SK-N-SH (cell line): ENCODE measurements at regions not wholly inside any gene's neighbourhood (a gene's known extent, or its start where the extent isn't known, plus 50 kb on each side); places are given as distances from the start of the nearest gene placed in this dataset.

ENCODE experiments used
- CTCF ChIA-PET: fragments of 300-600, 350-600 bp; formaldehyde crosslinking; extraction: SDS; loops from one replicate; lab custom pipeline; 2021; lab: Yijun Ruan, JAX
- POLR2A ChIA-PET: fragments of 350-600 bp; sonication (Branson Sonifier 250); formaldehyde crosslinking; extraction: SDS; loops from one replicate; lab custom pipeline; 2020; ENCODE audit warnings: antibody characterized with exemption, inconsistent platforms; lab: Yijun Ruan, JAX
- DNase-seq: peaks from one replicate; pipeline ENCODE4 v3.0.0; 2012
- H2AFZ ChIP-seq: fragments of 200-600 bp; sonication (generic); 2 replicates; pipeline ENCODE4 v1.8.1; 2016; ENCODE audit warnings: antibody characterized with exemption, mild to moderate bottlenecking, low read depth
- H3F3A ChIP-seq: fragments of 200-600 bp; sonication (generic); replicated peaks from 2 replicates; pipeline ENCODE3; 2016; ENCODE audit warnings: antibody characterized with exemption, mild to moderate bottlenecking; ENCODE audit not compliant: insufficient read depth
- H3K27ac ChIP-seq, 2 experiments: fragments of 200-500 bp in 1 of 2; fragments of 200-600 bp in 1 of 2; sonication (Bioruptor generic) in 1 of 2; sonication (generic), shearing (Covaris generic) in 1 of 2; 2 replicates each; pipeline versions ENCODE4 v1.5.1 to v1.6.1; 2014 to 2016; ENCODE audit warnings: low read depth in 2 of 2, inconsistent platforms in 1 of 2, low read length in 1 of 2, mild to moderate bottlenecking in 1 of 2, mixed read lengths in 1 of 2
- H3K27me3 ChIP-seq: fragments of 200-600 bp; sonication (generic), shearing (Covaris generic); 2 replicates; pipeline ENCODE4 v1.6.1; 2016; ENCODE audit warnings: mixed run types; ENCODE audit not compliant: insufficient read depth
- H3K36me3 ChIP-seq, 2 experiments: fragments of 200-500 bp in 1 of 2; fragments of 200-600 bp in 1 of 2; sonication (Bioruptor generic) in 1 of 2; sonication (generic) in 1 of 2; replicated peaks in 1 of 2; 2 replicates each; pipeline versions ENCODE3 to v1.5.1; 2014 to 2016; ENCODE audit warnings: low read length in 1 of 2, mild to moderate bottlenecking in 1 of 2; ENCODE audit not compliant: insufficient read depth in 2 of 2, control insufficient read depth in 1 of 2
- H3K4me1 ChIP-seq, 2 experiments: fragments of 200-500 bp in 1 of 2; fragments of 200-600 bp in 1 of 2; sonication (Bioruptor generic) in 1 of 2; sonication (generic), shearing (Covaris generic) in 1 of 2; 2 replicates each; pipeline versions ENCODE4 v1.5.1 to v1.6.1; 2014 to 2016; ENCODE audit warnings: low read depth in 1 of 2, low read length in 1 of 2, mixed run types in 1 of 2; ENCODE audit not compliant: insufficient read depth in 2 of 2, control insufficient read depth in 1 of 2
- H3K4me2 ChIP-seq: fragments of 200-600 bp; sonication (generic), shearing (Covaris generic); 2 replicates; pipeline ENCODE4 v1.6.1; 2017; ENCODE audit warnings: mixed run types
- H3K4me3 ChIP-seq, 2 experiments: fragments of 200-500 bp in 1 of 2; fragments of 200-600 bp in 1 of 2; sonication (Bioruptor generic) in 1 of 2; sonication (generic), shearing (Covaris generic) in 1 of 2; 2 replicates each; pipeline versions ENCODE4 v1.5.1 to v1.8.1; 2014 to 2016; ENCODE audit warnings: low read depth in 2 of 2, inconsistent platforms in 1 of 2, low read length in 1 of 2, mild to moderate bottlenecking in 1 of 2, mixed read lengths in 1 of 2, moderate library complexity in 1 of 2
- H3K79me2 ChIP-seq: fragments of 200-600 bp; sonication (generic); 2 replicates; pipeline ENCODE4 v1.8.1; 2017; ENCODE audit warnings: mild to moderate bottlenecking; ENCODE audit not compliant: insufficient read depth
- H3K9ac ChIP-seq: fragments of 200-600 bp; sonication (generic); 2 replicates; pipeline ENCODE4 v1.6.1; 2017; ENCODE audit warnings: mixed run types
- H3K9me2 ChIP-seq: fragments of 200-600 bp; sonication (generic); 2 replicates; pipeline ENCODE4 v1.6.1; 2017; ENCODE audit warnings: mixed run types
- H3K9me3 ChIP-seq: fragments of 200-600 bp; sonication (generic); 2 replicates; pipeline ENCODE4 v1.6.1; 2017; ENCODE audit warnings: mixed run types, mild to moderate bottlenecking, moderate library complexity
- H4K20me1 ChIP-seq: fragments of 200-600 bp; sonication (generic); 2 replicates; pipeline ENCODE4 v1.6.1; 2017; ENCODE audit warnings: mild to moderate bottlenecking, mixed run types; ENCODE audit not compliant: insufficient read depth
- ELF1 ChIP-seq: IDR thresholded peaks from 2 replicates; pipeline ENCODE4 v1.4.0; 2012
- EP300 ChIP-seq, 2 experiments: IDR thresholded peaks; 2 replicates each; pipeline versions ENCODE4 v1.4.0 to v1.6.1; 2012; ENCODE audit warnings: borderline replicate concordance in 1 of 2, low read depth in 1 of 2, low read length in 1 of 2
- FOXJ3 ChIP-seq: sonication (generic); formaldehyde crosslinking; IDR thresholded peaks from 2 replicates; pipeline ENCODE4 v1.5.1; 2020; ENCODE audit warnings: mild to moderate bottlenecking, missing genetic modification reagents
- FOXM1 ChIP-seq: IDR thresholded peaks from 2 replicates; pipeline ENCODE4 v1.4.0; 2012; ENCODE audit warnings: low read depth, mild to moderate bottlenecking
- GABPA ChIP-seq: IDR thresholded peaks from 2 replicates; pipeline ENCODE4 v1.4.0; 2012; ENCODE audit warnings: low read depth, mild to moderate bottlenecking
- IRF3 ChIP-seq: fragments of 150-350 bp; IDR thresholded peaks from 2 replicates; pipeline ENCODE4 v1.6.1; 2016; ENCODE audit warnings: mild to moderate bottlenecking, low read depth, low read length
- JUND ChIP-seq: IDR thresholded peaks from 2 replicates; pipeline ENCODE4 v1.4.0; 2012
- MEF2A ChIP-seq: IDR thresholded peaks from 2 replicates; pipeline ENCODE4 v1.4.0; 2012; ENCODE audit warnings: low read depth, borderline replicate concordance
- MXI1 ChIP-seq: IDR thresholded peaks from 2 replicates; pipeline ENCODE4 v1.6.1; 2012; ENCODE audit warnings: mild to moderate bottlenecking, low read depth, low read length, improper control_type of control experiment
- NFIC ChIP-seq: IDR thresholded peaks from 2 replicates; pipeline ENCODE4 v1.4.0; 2012; ENCODE audit warnings: borderline replicate concordance
- RCOR1 ChIP-seq: fragments of 150-350 bp; IDR thresholded peaks from 2 replicates; pipeline ENCODE4 v1.6.1; 2017; ENCODE audit warnings: antibody characterized with exemption, low read length
- RXRA ChIP-seq: IDR thresholded peaks from 2 replicates; pipeline ENCODE4 v1.4.0; 2012; ENCODE audit warnings: low read depth, mild to moderate bottlenecking, borderline replicate concordance
- SMC3 ChIP-seq: IDR thresholded peaks from 2 replicates; pipeline ENCODE4 v1.6.1; 2012; ENCODE audit warnings: low read depth, low read length, improper control_type of control experiment
- TAF1 ChIP-seq: IDR thresholded peaks from 2 replicates; pipeline ENCODE4 v1.6.1; 2012; ENCODE audit warnings: low read depth, mild to moderate bottlenecking, low read length, moderate library complexity, borderline replicate concordance
- TCF12 ChIP-seq: IDR thresholded peaks from 2 replicates; pipeline ENCODE4 v1.4.0; 2012
- TEAD4 ChIP-seq: IDR thresholded peaks from 2 replicates; pipeline ENCODE4 v1.4.0; 2012; ENCODE audit warnings: mild to moderate bottlenecking, borderline replicate concordance; ENCODE audit not compliant: insufficient read depth
- YY1 ChIP-seq: IDR thresholded peaks from 2 replicates; pipeline ENCODE4 v1.4.0; 2012; ENCODE audit warnings: low read depth, mild to moderate bottlenecking
- ZBTB33 ChIP-seq: IDR thresholded peaks from 2 replicates; pipeline ENCODE4 v1.4.0; 2012; ENCODE audit warnings: low read depth, borderline replicate concordance
- WGBS: methylation state at CpG from one replicate; pipeline ENCODE4 v1.1.6; 2017; ENCODE audit warnings: low lambda C conversion rate; 5-methylcytosine and 5-hydroxymethylcytosine counted together

- no peak for DNase-seq
- no peak overlapping the region for H3K9ac ChIP-seq
- no peaks in the 10 kb centered on the region for H3K79me2 ChIP-seq
- no peaks in the 10 kb centered on the region; a peak in 1 of 4 replicates for H3K4me1 ChIP-seq
- H4K20me1 ChIP-seq = no peaks in the 10 kb centered on the region
- no peaks in the 10 kb centered on the region for H3F3A ChIP-seq
- no peak for TF ChIP-seq SMC3
- no peak for TF ChIP-seq TEAD4
- no peak for TF ChIP-seq NFIC
- no peak for TF ChIP-seq YY1
- no peak for TF ChIP-seq RCOR1
- TF ChIP-seq TAF1 = no peak
- no peak for TF ChIP-seq EP300 (IDR thresholded peaks at IDR 0.05; ENCODE audit: borderline replicate concordance in 1 of 2, low read depth in 1 of 2, low read length in 1 of 2)
- TF ChIP-seq GABPA = no peak
- no peak for TF ChIP-seq FOXJ3 (CRISPR knock-in tag)
- no peak for TF ChIP-seq MEF2A
- no peaks in the 10 kb centered on the region for H3K36me3 ChIP-seq
- no peak overlapping the region for H3K4me2 ChIP-seq
- ChIA-PET POLR2A (no interaction called here), CTCF (no interaction called here)
- H3K9me3 ChIP-seq = no peaks in the 10 kb centered on the region; the same call in 1 of the 2 replicates
- 16% methylated on average over 3 of the region's 3 CpGs for WGBS
- H3K4me3 ChIP-seq = no peak overlapping the region
- no peak overlapping the region for H2AFZ ChIP-seq
- H3K27ac ChIP-seq = no peak overlapping the region
- no peaks in the 10 kb centered on the region for H3K9me2 ChIP-seq
- H3K27me3 ChIP-seq = no peaks in the 10 kb centered on the region
Observed at GRCh38 chr2:122249673-122250072, 494.2 kb downstream of the TSN start.

- Histone ChIP-seq H3K9me2 (no peaks in the 10 kb centered on the region), H3K4me1 (no peaks in the 10 kb centered on the region), H3K4me3 (no peak overlapping the region), H3K27ac (no peak overlapping the region), H3K9ac (no peak overlapping the region), H3K27me3 (no peaks in the 10 kb centered on the region), H4K20me1 (no peaks in the 10 kb centered on the region), H3K9me3 (no peaks in the 10 kb centered on the region; the same call in 1 of the 2 replicates), H3K36me3 (no peaks in the 10 kb centered on the region), H3K79me2 (no peaks in the 10 kb centered on the region), H3F3A (no peaks in the 10 kb centered on the region), H2AFZ (no peak overlapping the region), H3K4me2 (no peak overlapping the region)
- no peak for TF ChIP-seq MEF2A
- no peak for TF ChIP-seq MXI1
- no peak for DNase-seq
- ChIA-PET POLR2A (no interaction called here), CTCF (no interaction called here)
- WGBS = 0% methylated on average over 1 of the region's 1 CpG
Observed at GRCh38 chr2:122251158-122251557, 495.7 kb downstream of the TSN start.

GRCh38 chr2:122251566-122251965 lies 496.1 kb downstream of the TSN start:
- no peak overlapping the region for H2AFZ ChIP-seq
- no peaks in the 10 kb centered on the region for H3K4me1 ChIP-seq
- H3K4me2 ChIP-seq = no peak overlapping the region
- H3K27ac ChIP-seq = no peak overlapping the region
- H3F3A ChIP-seq = no peaks in the 10 kb centered on the region
- H3K36me3 ChIP-seq = no peaks in the 10 kb centered on the region
- ChIA-PET CTCF (no interaction called here), POLR2A (no interaction called here)
- no peaks in the 10 kb centered on the region for H4K20me1 ChIP-seq
- TF ChIP-seq TCF12 (no peak), RXRA (no peak), MEF2A (no peak), JUND (no peak), FOXM1 (no peak), IRF3 (no peak), ELF1 (no peak), ZBTB33 (no peak), GABPA (no peak)
- 7% methylated on average over 2 of the region's 2 CpGs for WGBS
- H3K9me3 ChIP-seq = no peaks in the 10 kb centered on the region; the same call in 1 of the 2 replicates
- DNase-seq = no peak
- H3K4me3 ChIP-seq = no peak overlapping the region
- no peaks in the 10 kb centered on the region for H3K27me3 ChIP-seq
- H3K9ac ChIP-seq = no peak overlapping the region
- no peaks in the 10 kb centered on the region for H3K9me2 ChIP-seq
- H3K79me2 ChIP-seq = no peaks in the 10 kb centered on the region
